RCC 7860 (cell line): ENCODE measurements at regions not wholly inside any gene's neighbourhood (a gene's known extent, or its start where the extent isn't known, plus 50 kb on each side); places are given as distances from the start of the nearest gene placed in this dataset.
A peak's percentile ranks its signal among the peaks of the same experiment; 100 is the strongest.

ENCODE experiments used
- DNase-seq: peaks from one replicate; pipeline ENCODE4 v3.0.0-alpha.2; 2015; ENCODE audit warnings: low spot score
- FAIRE-seq: peaks from 2 replicates; lab custom pipeline; 2012; peaks lifted over from hg19 to GRCh38; lab: Jason Lieb, UNC

- FAIRE-seq (no peak), DNase-seq (no peak)
These were observed 163.1 kb upstream of the KLHL29 start for GRCh38 chr2:23221901-23222300.

GRCh38 chr2:23230885-23231284 lies 154.1 kb upstream of the KLHL29 start:
- DNase-seq (no peak), FAIRE-seq (no peak)

GRCh38 chr2:23231865-23232264 lies 153.1 kb upstream of the KLHL29 start:
- FAIRE-seq (no peak), DNase-seq (no peak)

GRCh38 chr2:23235292-23235691 lies 149.7 kb upstream of the KLHL29 start:
- FAIRE-seq (peak; percentile 81), DNase-seq (peak; percentile 50)

- FAIRE-seq (no peak), DNase-seq (no peak)
These were observed 149.2 kb upstream of the KLHL29 start for GRCh38 chr2:23235736-23236135.

- no peak for DNase-seq
- no peak for FAIRE-seq
These were observed 147.8 kb upstream of the KLHL29 start for GRCh38 chr2:23237147-23237546.

- DNase-seq (no peak), FAIRE-seq (no peak)
These were observed 146.8 kb upstream of the KLHL29 start for GRCh38 chr2:23238011-23238657.

GRCh38 chr2:23239374-23239773 lies 145.6 kb upstream of the KLHL29 start:
- FAIRE-seq: no peak

GRCh38 chr2:23241121-23241520 lies 143.9 kb upstream of the KLHL29 start:
- FAIRE-seq: no peak

More at GRCh38 chr2:23239374-23239773, 145.6 kb upstream of the KLHL29 start:
- no peak for DNase-seq

GRCh38 chr2:23241611-23242245 lies 143.3 kb upstream of the KLHL29 start:
- FAIRE-seq (no peak), DNase-seq (no peak)

More at GRCh38 chr2:23241121-23241520, 143.9 kb upstream of the KLHL29 start:
- DNase-seq: no peak

- no peak for DNase-seq
- FAIRE-seq: no peak
These were observed 141.8 kb upstream of the KLHL29 start for GRCh38 chr2:23243073-23243659.

- no peak for DNase-seq
- FAIRE-seq: no peak
These were observed 140.4 kb upstream of the KLHL29 start for GRCh38 chr2:23244617-23245016.

- FAIRE-seq: no peak
- no peak for DNase-seq
These were observed 137.8 kb upstream of the KLHL29 start for GRCh38 chr2:23246992-23247683.

- no peak for DNase-seq
- no peak for FAIRE-seq
These were observed 136.3 kb upstream of the KLHL29 start for GRCh38 chr2:23248667-23249066.

GRCh38 chr2:23249348-23249747 lies 135.6 kb upstream of the KLHL29 start:
- no peak for FAIRE-seq

GRCh38 chr2:23250371-23250770 lies 134.6 kb upstream of the KLHL29 start:
- DNase-seq: no peak
- no peak for FAIRE-seq

More at GRCh38 chr2:23249348-23249747, 135.6 kb upstream of the KLHL29 start:
- DNase-seq: no peak

- DNase-seq: no peak
- no peak for FAIRE-seq
These were observed 128.3 kb upstream of the KLHL29 start for GRCh38 chr2:23256643-23257042.

- no peak for FAIRE-seq
- no peak for DNase-seq
These were observed 124.4 kb upstream of the KLHL29 start for GRCh38 chr2:23260621-23261020.

- DNase-seq (no peak), FAIRE-seq (peak; percentile 69)
These were observed 116.3 kb upstream of the KLHL29 start for GRCh38 chr2:23268467-23269263.

- no peak for DNase-seq
These were observed 115.2 kb upstream of the KLHL29 start for GRCh38 chr2:23269747-23270146.

GRCh38 chr2:23270810-23271209 lies 114.2 kb upstream of the KLHL29 start:
- DNase-seq (no peak), FAIRE-seq (no peak)

More at GRCh38 chr2:23269747-23270146, 115.2 kb upstream of the KLHL29 start:
- peak; percentile 15 for FAIRE-seq
